Endodermal cell (in vitro differentiated cells): ENCODE measurements at regions not wholly inside any gene's neighbourhood (a gene's known extent, or its start where the extent isn't known, plus 50 kb on each side); places are given as distances from the start of the nearest gene placed in this dataset.

Source experiments
- DNase-seq: peaks from one replicate; pipeline ENCODE4 v3.0.0-alpha.2; 2017
- H3K27ac ChIP-seq: 2 replicates; pipeline ENCODE4 v1.5.1; 2013; ENCODE audit warnings: mild to moderate bottlenecking, low read depth, low read length, moderate library complexity
- H3K27me3 ChIP-seq: 2 replicates; pipeline ENCODE4 v1.6.1; 2013; ENCODE audit warnings: mild to moderate bottlenecking, low read length, moderate library complexity; ENCODE audit not compliant: insufficient read depth, control insufficient read depth, poor library complexity, severe bottlenecking
- H3K36me3 ChIP-seq: 2 replicates; pipeline ENCODE4 v1.7.0; 2013; ENCODE audit warnings: mild to moderate bottlenecking, low read length, moderate library complexity; ENCODE audit not compliant: control insufficient read depth, insufficient read depth
- H3K4me1 ChIP-seq: one replicate; pipeline ENCODE4 v1.7.0; 2013; ENCODE audit warnings: low read length; ENCODE audit not compliant: control insufficient read depth, insufficient read depth
- H3K4me3 ChIP-seq: 2 replicates; pipeline ENCODE4 v1.5.1; 2013; ENCODE audit warnings: mild to moderate bottlenecking, low read length, moderate library complexity
- H3K9ac ChIP-seq: 2 replicates; pipeline ENCODE4 v1.6.1; 2013; ENCODE audit warnings: mild to moderate bottlenecking, low read length, moderate library complexity; ENCODE audit not compliant: poor library complexity, severe bottlenecking; ENCODE audit errors: extremely low read depth
- H3K9me3 ChIP-seq: 2 replicates; pipeline ENCODE4 v1.6.1; 2013; ENCODE audit warnings: mild to moderate bottlenecking, low read length, moderate library complexity; ENCODE audit not compliant: control insufficient read depth
- H3K27ac Mint-ChIP-seq: 2 replicates; pipeline ENCODE4 v1.8.0; 2020; ENCODE audit warnings: mixed read lengths
- H3K27me3 Mint-ChIP-seq: 2 replicates; pipeline ENCODE4 v1.8.0; 2021; ENCODE audit warnings: mild to moderate bottlenecking, mixed read lengths; ENCODE audit not compliant: insufficient read depth
- H3K36me3 Mint-ChIP-seq: 2 replicates; pipeline ENCODE4 v1.8.0; 2020; ENCODE audit warnings: low read depth, mixed read lengths
- H3K4me1 Mint-ChIP-seq: 2 replicates; pipeline ENCODE4 v1.8.0; 2020; ENCODE audit warnings: mixed read lengths
- H3K4me3 Mint-ChIP-seq: 2 replicates; pipeline ENCODE4 v1.8.0; 2020; ENCODE audit warnings: mild to moderate bottlenecking, moderate library complexity, mixed read lengths
- H3K9me3 Mint-ChIP-seq: 2 replicates; pipeline ENCODE4 v1.8.0; 2020; ENCODE audit warnings: mild to moderate bottlenecking, mixed read lengths
- CTCF ChIP-seq: fragments of 200-600 bp; sonication (generic); conservative IDR thresholded peaks from 2 replicates; pipeline ENCODE4 v1.5.0; 2021; ENCODE audit warnings: antibody characterized with exemption, mild to moderate bottlenecking
- WGBS, 2 experiments: methylation state at CpG; one replicate each; pipeline versions ENCODE4 v1.1.5 to v1.1.7; 2013; ENCODE audit warnings: missing lambda C conversion rate in 2 of 2, mixed read lengths in 1 of 2; ENCODE audit not compliant: insufficient coverage in 1 of 2, insufficient read length in 1 of 2; 5-methylcytosine and 5-hydroxymethylcytosine counted together

- H3K9ac ChIP-seq = no peak overlapping the region
- DNase-seq = no peak
- Mint-ChIP-seq H3K27me3 (no peaks in the 10 kb centered on the region), H3K4me1 (peaks cover 16% of the 10 kb centered on the region), H3K27ac (no peak overlapping the region), H3K4me3 (no peak overlapping the region), H3K36me3 (no peaks in the 10 kb centered on the region), H3K9me3 (no peaks in the 10 kb centered on the region)
- H3K4me3 ChIP-seq = no peak overlapping the region
- H3K36me3 ChIP-seq = no peaks in the 10 kb centered on the region
- no peaks in the 10 kb centered on the region for H3K4me1 ChIP-seq
- H3K27ac ChIP-seq = no peak overlapping the region
- no peaks in the 10 kb centered on the region for H3K27me3 ChIP-seq
- no peak for TF ChIP-seq CTCF
- no peaks in the 10 kb centered on the region for H3K9me3 ChIP-seq
- WGBS, 2 experiments = 83% methylated on average over 2 of the region's 2 CpGs; no CpG with 5 or more reads in 1 of the 2 experiments
These were observed 547.7 kb upstream of the SLITRK1 start for GRCh38 chr13:84430015-84430414.

GRCh38 chr13:84418041-84418440 lies 535.8 kb upstream of the SLITRK1 start:
- no peaks in the 10 kb centered on the region for H3K27me3 ChIP-seq
- no peaks in the 10 kb centered on the region for H3K9me3 ChIP-seq
- no peak overlapping the region for H3K27ac ChIP-seq
- WGBS, 2 experiments = 70 to 100% methylated on average over 2 to 3 of the region's 3 CpGs
- H3K27me3 Mint-ChIP-seq = no peaks in the 10 kb centered on the region
- H3K9me3 Mint-ChIP-seq = peaks cover 24% of the 10 kb centered on the region
- no peak overlapping the region for H3K4me3 ChIP-seq
- H3K4me1 ChIP-seq = no peaks in the 10 kb centered on the region
- no peak overlapping the region for H3K4me3 Mint-ChIP-seq
- H3K9ac ChIP-seq = no peak overlapping the region
- DNase-seq = no peak
- no peak for TF ChIP-seq CTCF
- H3K36me3 ChIP-seq = no peaks in the 10 kb centered on the region
- H3K27ac Mint-ChIP-seq = no peak overlapping the region
- no peaks in the 10 kb centered on the region for H3K36me3 Mint-ChIP-seq
- no peaks in the 10 kb centered on the region for H3K4me1 Mint-ChIP-seq

GRCh38 chr13:84417416-84417815 lies 535.1 kb upstream of the SLITRK1 start:
- no peaks in the 10 kb centered on the region for H3K9me3 ChIP-seq
- H3K27me3 ChIP-seq = no peaks in the 10 kb centered on the region
- no peak overlapping the region for H3K9ac ChIP-seq
- Mint-ChIP-seq H3K36me3 (no peaks in the 10 kb centered on the region), H3K9me3 (peaks cover 24% of the 10 kb centered on the region), H3K4me3 (no peak overlapping the region), H3K4me1 (no peaks in the 10 kb centered on the region), H3K27me3 (no peaks in the 10 kb centered on the region), H3K27ac (no peak overlapping the region)
- H3K4me3 ChIP-seq = no peak overlapping the region
- no peaks in the 10 kb centered on the region for H3K4me1 ChIP-seq
- no peaks in the 10 kb centered on the region for H3K36me3 ChIP-seq
- WGBS, 2 experiments = 100% methylated on average over 1 of the region's 1 CpG
- no peak for TF ChIP-seq CTCF
- no peak overlapping the region for H3K27ac ChIP-seq
- no peak for DNase-seq
